Activated CD4-positive, alpha-beta memory T cell treated with anti-CD3 and anti-CD28 coated beads for 36 hours (primary cell): ENCODE measurements at regions not wholly inside any gene's neighbourhood (a gene's known extent, or its start where the extent isn't known, plus 50 kb on each side); places are given as distances from the start of the nearest gene placed in this dataset.

Source experiments
- CTCF ChIA-PET: fragments of 350-600 bp; sonication (Branson Sonifier 250); formaldehyde crosslinking; loops from one replicate; lab custom pipeline; 2021; ENCODE audit warnings: antibody characterized with exemption, inconsistent platforms; lab: Charles Lee
- POLR2A ChIA-PET: fragments of 350-600 bp; sonication (Branson Sonifier 250); formaldehyde crosslinking; loops from one replicate; lab custom pipeline; 2021; ENCODE audit warnings: antibody characterized with exemption; lab: Charles Lee
- DNase-seq: peaks from one replicate; pipeline ENCODE4 v3.0.0-alpha.2; 2020
- H3K27ac Mint-ChIP-seq: one replicate; pipeline ENCODE4 v1.8.0; 2021; ENCODE audit warnings: mixed read lengths
- H3K27me3 Mint-ChIP-seq: one replicate; pipeline ENCODE4 v1.8.0; 2021; ENCODE audit warnings: mixed read lengths
- H3K36me3 Mint-ChIP-seq: one replicate; pipeline ENCODE4 v1.8.0; 2021; ENCODE audit warnings: mixed read lengths
- H3K4me1 Mint-ChIP-seq: one replicate; pipeline ENCODE4 v1.8.0; 2021; ENCODE audit warnings: low read depth, mixed read lengths
- H3K4me3 Mint-ChIP-seq: one replicate; pipeline ENCODE4 v1.8.0; 2021; ENCODE audit warnings: mild to moderate bottlenecking, mixed read lengths
- H3K9me3 Mint-ChIP-seq: one replicate; pipeline ENCODE4 v1.8.0; 2021; ENCODE audit warnings: mixed read lengths
- intact Hi-C: fragments of 100-400 bp; cut with micrococcal nuclease; formaldehyde crosslinking; loops from one replicate; pipeline ENCODE4 v1.15.1; 2023

DNA sequence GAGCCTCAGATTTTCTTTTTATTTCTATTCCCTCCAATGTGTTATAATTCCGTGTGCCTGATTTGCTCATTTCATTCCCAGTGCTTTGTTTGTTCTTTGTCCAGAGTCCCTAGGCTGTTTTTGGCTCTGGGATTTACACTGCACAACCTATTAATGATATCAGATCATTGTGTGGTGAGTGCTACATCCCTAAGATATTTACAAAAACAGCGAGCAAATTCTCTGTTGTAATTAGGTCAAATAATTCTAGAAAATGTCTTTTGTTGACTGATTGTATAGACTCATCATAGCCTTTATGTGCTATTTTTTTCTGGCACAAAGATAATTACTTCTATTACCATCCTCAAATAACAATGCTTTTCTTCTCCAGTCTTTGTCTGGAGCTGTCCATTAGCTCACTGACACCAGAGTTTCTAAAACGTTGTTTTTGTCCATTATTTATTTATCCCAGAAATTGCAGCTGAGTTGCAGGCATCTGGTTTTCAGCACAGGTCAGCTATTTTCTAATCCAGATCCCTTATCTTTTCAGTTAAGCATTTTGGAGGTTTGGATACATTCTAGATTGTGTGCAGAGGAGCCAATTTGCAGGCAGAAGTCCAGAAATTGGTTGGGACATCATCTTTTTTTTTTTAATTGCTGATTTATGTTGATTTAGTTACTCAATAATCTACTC lies 379.9 kb upstream of the DMAC1 start:
- H3K4me1 Mint-ChIP-seq, result no peaks in the 10 kb centered on the region
- DNase-seq, result no peak
- no peak overlapping the region for H3K27ac Mint-ChIP-seq
- H3K27me3 Mint-ChIP-seq, result peaks cover 2% of the 10 kb centered on the region
- H3K36me3 Mint-ChIP-seq, result no peaks in the 10 kb centered on the region
- H3K9me3 Mint-ChIP-seq, result no peaks in the 10 kb centered on the region
- POLR2A ChIA-PET, result no interaction called here
- CTCF ChIA-PET, result no interaction called here
- intact Hi-C loops, result no loop called here
- no peak overlapping the region for H3K4me3 Mint-ChIP-seq

DNA sequence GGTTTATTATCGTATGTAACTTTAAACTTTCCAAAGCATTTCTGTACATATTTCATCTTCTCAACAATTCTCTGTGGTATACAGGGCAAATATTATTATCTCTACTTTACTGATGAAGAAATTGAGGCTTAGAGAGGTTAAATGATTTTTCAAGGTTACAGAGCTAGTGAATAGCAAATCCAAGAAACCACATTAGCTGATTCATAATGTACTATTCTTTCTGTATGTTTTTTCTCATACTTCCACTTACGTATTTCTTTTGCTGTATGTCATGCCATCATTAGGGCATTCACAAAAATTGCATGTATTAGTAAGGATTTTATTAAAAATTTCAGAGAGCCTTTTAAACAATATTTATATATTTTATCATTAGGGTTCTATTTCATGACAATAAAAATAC lies 372.4 kb upstream of the DMAC1 start:
- Mint-ChIP-seq H3K9me3 (no peaks in the 10 kb centered on the region), H3K36me3 (no peaks in the 10 kb centered on the region), H3K4me1 (no peaks in the 10 kb centered on the region), H3K27ac (no peak overlapping the region), H3K27me3 (peaks cover 5% of the 10 kb centered on the region), H3K4me3 (no peak overlapping the region)
- intact Hi-C loops, result no loop called here
- no peak for DNase-seq
- ChIA-PET CTCF (no interaction called here), POLR2A (no interaction called here)

- Mint-ChIP-seq H3K36me3 (no peaks in the 10 kb centered on the region), H3K27ac (no peak overlapping the region), H3K4me1 (no peaks in the 10 kb centered on the region), H3K27me3 (peaks cover 4% of the 10 kb centered on the region), H3K9me3 (no peaks in the 10 kb centered on the region), H3K4me3 (no peak overlapping the region)
- intact Hi-C loops, result no loop called here
- ChIA-PET CTCF (no interaction called here), POLR2A (interaction anchor here (0.6 kb wide), 1 partner anchor 44 kb away, joined by 3 read pairs; no protein-coding TSS in a partner anchor)
- DNase-seq, result no peak
Observed at GRCh38 chr9:8168916-8169438, 369.4 kb upstream of the DMAC1 start.

GRCh38 chr9:8160787-8161186 lies 361.2 kb upstream of the DMAC1 start:
- no peaks in the 10 kb centered on the region for H3K27me3 Mint-ChIP-seq
- no peaks in the 10 kb centered on the region for H3K36me3 Mint-ChIP-seq
- H3K4me3 Mint-ChIP-seq, result no peak overlapping the region
- ChIA-PET POLR2A (no interaction called here), CTCF (no interaction called here)
- intact Hi-C loops, result no loop called here
- H3K27ac Mint-ChIP-seq, result no peak overlapping the region
- H3K4me1 Mint-ChIP-seq, result no peaks in the 10 kb centered on the region
- DNase-seq, result no peak
- H3K9me3 Mint-ChIP-seq, result no peaks in the 10 kb centered on the region

GRCh38 chr9:8158574-8158973 lies 359.0 kb upstream of the DMAC1 start:
- no peak for DNase-seq
- POLR2A ChIA-PET, result no interaction called here
- CTCF ChIA-PET, result interaction anchor here (0.5 kb wide), 1 partner anchor 16 kb away, joined by 3 read pairs; no protein-coding TSS in a partner anchor
- no peaks in the 10 kb centered on the region for H3K4me1 Mint-ChIP-seq
- no peak overlapping the region for H3K27ac Mint-ChIP-seq
- H3K4me3 Mint-ChIP-seq, result no peak overlapping the region
- no peaks in the 10 kb centered on the region for H3K36me3 Mint-ChIP-seq
- intact Hi-C loops, result no loop called here
- H3K9me3 Mint-ChIP-seq, result no peaks in the 10 kb centered on the region
- H3K27me3 Mint-ChIP-seq, result no peaks in the 10 kb centered on the region

- Mint-ChIP-seq H3K27ac (no peak overlapping the region), H3K4me3 (no peak overlapping the region), H3K27me3 (no peaks in the 10 kb centered on the region), H3K9me3 (no peaks in the 10 kb centered on the region), H3K4me1 (no peaks in the 10 kb centered on the region), H3K36me3 (no peaks in the 10 kb centered on the region)
- DNase-seq, result no peak
- ChIA-PET CTCF (interaction anchor here (0.5 kb wide), 1 partner anchor 15 kb away, joined by 3 read pairs; no protein-coding TSS in a partner anchor), POLR2A (no interaction called here)
- intact Hi-C loops, result no loop called here
Observed at GRCh38 chr9:8157683-8158324, 358.2 kb upstream of the DMAC1 start.

DNA sequence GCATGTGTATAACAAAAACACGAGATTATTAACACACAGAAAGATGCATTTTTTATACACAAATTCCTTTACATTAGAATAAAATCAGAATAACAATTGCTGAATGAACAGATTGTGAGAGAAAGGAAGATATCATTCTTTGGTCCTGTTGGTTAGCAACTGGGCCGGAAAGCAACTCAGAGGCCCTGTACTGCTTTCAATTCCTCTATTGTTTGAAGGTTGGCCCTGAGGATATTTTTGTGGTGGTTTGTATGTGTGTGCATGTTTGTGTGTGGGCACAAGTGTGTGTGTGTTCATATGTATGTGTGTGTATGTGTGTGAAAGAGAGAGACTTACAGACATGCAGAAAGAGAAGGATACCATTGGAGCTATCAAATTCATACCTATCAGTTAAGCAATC lies 356.8 kb upstream of the DMAC1 start:
- intact Hi-C loops, result no loop called here

DNA sequence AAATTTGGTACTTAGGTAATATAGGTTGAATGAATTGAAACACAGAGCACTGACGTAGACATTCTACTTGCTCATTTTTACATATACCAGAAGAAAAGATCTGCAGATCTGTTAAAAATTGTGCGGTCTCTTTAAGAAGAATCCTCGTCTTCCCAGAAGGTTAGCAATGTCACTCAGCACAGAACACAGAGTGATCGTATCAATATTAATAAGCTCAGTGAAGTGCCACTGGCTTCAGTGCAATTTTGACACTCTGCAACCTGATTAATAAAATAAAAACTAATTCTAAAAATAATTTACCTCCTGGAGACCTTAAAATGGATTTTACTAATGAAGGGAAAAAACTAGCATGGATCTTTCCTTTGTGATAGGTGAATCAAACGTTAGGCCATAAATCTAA lies 356.1 kb upstream of the DMAC1 start:
- ChIA-PET CTCF (no interaction called here), POLR2A (no interaction called here)
- Mint-ChIP-seq H3K4me1 (no peaks in the 10 kb centered on the region), H3K36me3 (peaks cover 1% of the 10 kb centered on the region), H3K9me3 (peaks cover 13% of the 10 kb centered on the region), H3K4me3 (no peak overlapping the region), H3K27ac (no peak overlapping the region), H3K27me3 (no peaks in the 10 kb centered on the region)
- intact Hi-C loops, result no loop called here
- no peak for DNase-seq

More for the DNA sequence above, 356.8 kb upstream of the DMAC1 start:
- H3K27me3 Mint-ChIP-seq, result no peaks in the 10 kb centered on the region
- H3K4me1 Mint-ChIP-seq, result no peaks in the 10 kb centered on the region
- DNase-seq, result no peak
- POLR2A ChIA-PET, result no interaction called here
- CTCF ChIA-PET, result no interaction called here
- H3K4me3 Mint-ChIP-seq, result no peak overlapping the region
- H3K27ac Mint-ChIP-seq, result no peak overlapping the region
- peaks cover 6% of the 10 kb centered on the region for H3K9me3 Mint-ChIP-seq
- H3K36me3 Mint-ChIP-seq, result no peaks in the 10 kb centered on the region

GRCh38 chr9:8143677-8144076 lies 344.1 kb upstream of the DMAC1 start:
- no peak for DNase-seq
- peaks cover 2% of the 10 kb centered on the region for H3K27me3 Mint-ChIP-seq
- H3K36me3 Mint-ChIP-seq, result no peaks in the 10 kb centered on the region
- H3K4me1 Mint-ChIP-seq, result no peaks in the 10 kb centered on the region
- POLR2A ChIA-PET, result no interaction called here
- H3K4me3 Mint-ChIP-seq, result no peak overlapping the region
- CTCF ChIA-PET, result no interaction called here
- intact Hi-C loops, result no loop called here
- H3K27ac Mint-ChIP-seq, result no peak overlapping the region
- H3K9me3 Mint-ChIP-seq, result no peaks in the 10 kb centered on the region

DNA sequence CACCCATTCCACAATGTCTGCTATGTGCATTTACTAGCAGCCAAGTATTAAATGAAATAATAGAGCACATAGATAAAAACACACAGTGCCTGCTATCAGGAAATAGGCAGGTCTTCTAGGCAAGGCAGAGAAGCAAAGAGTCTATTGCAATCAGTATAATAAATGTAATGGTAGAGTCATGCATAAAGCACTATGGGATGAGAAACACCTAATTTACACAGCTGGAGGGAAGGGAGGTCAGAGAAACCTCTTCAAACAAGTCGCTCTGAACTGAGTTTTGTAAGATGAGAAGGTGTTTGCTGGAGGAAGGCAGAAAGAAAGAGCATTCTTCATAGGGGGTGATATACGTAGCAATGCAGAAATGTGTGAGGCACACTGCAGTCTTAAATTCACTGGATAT lies 341.0 kb upstream of the DMAC1 start:
- Mint-ChIP-seq H3K36me3 (no peaks in the 10 kb centered on the region), H3K4me3 (no peak overlapping the region), H3K27ac (no peak overlapping the region), H3K4me1 (no peaks in the 10 kb centered on the region), H3K9me3 (no peaks in the 10 kb centered on the region), H3K27me3 (no peaks in the 10 kb centered on the region)
- POLR2A ChIA-PET, result no interaction called here
- intact Hi-C loops, result no loop called here
- CTCF ChIA-PET, result no interaction called here
- DNase-seq, result no peak

- CTCF ChIA-PET, result no interaction called here
- Mint-ChIP-seq H3K36me3 (no peaks in the 10 kb centered on the region), H3K27me3 (no peaks in the 10 kb centered on the region), H3K4me3 (no peak overlapping the region), H3K9me3 (no peaks in the 10 kb centered on the region), H3K27ac (no peak overlapping the region), H3K4me1 (no peaks in the 10 kb centered on the region)
- POLR2A ChIA-PET, result no interaction called here
- intact Hi-C loops, result no loop called here
- no peak for DNase-seq
Observed at GRCh38 chr9:8139756-8140155, 340.2 kb upstream of the DMAC1 start.

DNA sequence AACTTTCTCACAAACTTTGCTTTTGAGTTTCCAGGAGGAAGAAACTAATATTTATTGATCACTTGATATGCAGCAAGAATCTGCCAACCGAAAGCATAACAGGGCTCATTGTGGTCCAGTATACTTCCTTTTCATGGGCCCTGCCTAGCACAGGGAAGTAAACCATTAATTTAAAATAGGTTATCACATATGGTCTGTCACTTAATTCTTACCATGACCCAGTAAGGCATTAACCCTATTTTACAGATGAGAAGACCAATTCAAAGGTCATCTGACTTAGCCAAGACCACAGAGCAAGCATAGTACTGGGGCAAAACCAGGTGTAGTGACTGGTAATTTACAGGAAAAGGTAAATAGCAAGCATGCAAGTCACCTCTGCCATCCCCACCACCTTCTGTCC lies 336.9 kb upstream of the DMAC1 start:
- H3K4me3 Mint-ChIP-seq, result no peak overlapping the region
- no peaks in the 10 kb centered on the region for H3K27me3 Mint-ChIP-seq
- H3K9me3 Mint-ChIP-seq, result no peaks in the 10 kb centered on the region
- ChIA-PET CTCF (no interaction called here), POLR2A (no interaction called here)
- DNase-seq, result no peak
- H3K36me3 Mint-ChIP-seq, result no peaks in the 10 kb centered on the region
- H3K4me1 Mint-ChIP-seq, result no peaks in the 10 kb centered on the region
- intact Hi-C loops, result no loop called here
- no peak overlapping the region for H3K27ac Mint-ChIP-seq

- ChIA-PET CTCF (no interaction called here), POLR2A (no interaction called here)
- intact Hi-C loops, result no loop called here
- Mint-ChIP-seq H3K4me3 (no peak overlapping the region), H3K27ac (no peak overlapping the region), H3K36me3 (no peaks in the 10 kb centered on the region), H3K27me3 (peaks cover 5% of the 10 kb centered on the region), H3K9me3 (no peaks in the 10 kb centered on the region), H3K4me1 (no peaks in the 10 kb centered on the region)
- DNase-seq, result no peak
Observed at GRCh38 chr9:8134635-8135034, 335.1 kb upstream of the DMAC1 start.
